ENCODE measurements at regions not wholly inside any gene's neighbourhood (a gene's known extent, or its start where the extent isn't known, plus 50 kb on each side); places are given as distances from the start of the nearest gene placed in this dataset.

GRCh38 chr2:56464066-56464465 is 280.3 kb downstream of the CCDC85A start (continued):
- TF ChIP-seq ZNF565 (CRISPR knock-in tag; conservative IDR thresholded peaks at IDR 0.05; ENCODE audit: low read depth) (no peak), CSDC2 (CRISPR knock-in tag; IDR thresholded peaks at IDR 0.05) (no peak)

- TF ChIP-seq POU6F1 (CRISPR knock-in tag; IDR thresholded peaks at IDR 0.05; ENCODE audit: borderline replicate concordance, low read depth) (no peak), ZC3H10 (CRISPR knock-in tag; IDR thresholded peaks at IDR 0.05) (no peak), CSDC2 (CRISPR knock-in tag; IDR thresholded peaks at IDR 0.05) (no peak), TSHZ2 (CRISPR knock-in tag; IDR thresholded peaks at IDR 0.05) (no peak), PPARA (CRISPR knock-in tag; IDR thresholded peaks at IDR 0.05; ENCODE audit: borderline replicate concordance) (no peak), CSRNP3 (CRISPR knock-in tag; IDR thresholded peaks at IDR 0.05) (no peak), OSR1 (CRISPR knock-in tag; IDR thresholded peaks at IDR 0.05) (no peak), ARNTL (CRISPR knock-in tag; IDR thresholded peaks at IDR 0.05; ENCODE audit: borderline replicate concordance, low read depth) (no peak), ZNF70 (CRISPR knock-in tag; IDR thresholded peaks at IDR 0.05) (no peak), ZFP30 (CRISPR knock-in tag; IDR thresholded peaks at IDR 0.05) (no peak), ZNF8 (CRISPR knock-in tag; IDR thresholded peaks at IDR 0.05) (no peak), SNAI2 (CRISPR knock-in tag; IDR thresholded peaks at IDR 0.05) (no peak), PATZ1 (CRISPR knock-in tag; IDR thresholded peaks at IDR 0.05; ENCODE audit: borderline replicate concordance) (no peak), TOX (CRISPR knock-in tag; IDR thresholded peaks at IDR 0.05; ENCODE audit: borderline replicate concordance) (no peak), GLIS3 (CRISPR knock-in tag; IDR thresholded peaks at IDR 0.05) (no peak), ZNF565 (CRISPR knock-in tag; conservative IDR thresholded peaks at IDR 0.05; ENCODE audit: low read depth) (no peak), BACH2 (CRISPR knock-in tag; IDR thresholded peaks at IDR 0.05; ENCODE audit: borderline replicate concordance) (no peak), CREB5 (CRISPR knock-in tag; IDR thresholded peaks at IDR 0.05; ENCODE audit: low read depth) (no peak)
- no peak for ATAC-seq
Observed at GRCh38 chr2:56464613-56465012, 280.8 kb downstream of the CCDC85A start.

GRCh38 chr2:56465491-56465890 is 281.7 kb downstream of the CCDC85A start:
- TF ChIP-seq POU6F1 (CRISPR knock-in tag; IDR thresholded peaks at IDR 0.05; ENCODE audit: borderline replicate concordance, low read depth): no peak
- ATAC-seq: no peak

Data from SK-N-SH treated with all-trans-retinoic acid at 6 μM for 48 hours (cell line).